ENCODE measurements at regions not wholly inside any gene's neighbourhood (a gene's known extent, or its start where the extent isn't known, plus 50 kb on each side); places are given as distances from the start of the nearest gene placed in this dataset.

- TF ChIP-seq CTCF (IDR thresholded peaks at IDR 0.05), result no peak
- no peak for DNase-seq
- Histone ChIP-seq H3K4me1 (no peaks in the 10 kb centered on the region), H3K9me3 (no peaks in the 10 kb centered on the region), H3K27me3 (no peaks in the 10 kb centered on the region), H3K36me3 (ENCODE audit: low read depth, missing control alignments) (no peaks in the 10 kb centered on the region), H3K4me3 (no peak overlapping the region), H3K27ac (no peak overlapping the region)
- intact Hi-C loops (cut with DNase I; ENCODE audit: low total_unique reads), result no loop called here
- WGBS, 2 donors, result 86 to 93% methylated on average over 2 of the region's 2 CpGs
These were observed 96.3 kb upstream of the RALGPS2 start for GRCh38 chr1:178628637-178629251.

GRCh38 chr1:178629252-178630154 is 95.5 kb upstream of the RALGPS2 start:
- no peak overlapping the region for H3K4me3 ChIP-seq
- intact Hi-C loops (cut with DNase I; ENCODE audit: low total_unique reads), result no loop called here
- no peak for TF ChIP-seq CTCF (IDR thresholded peaks at IDR 0.05)
- TF ChIP-seq POLR2A (IDR thresholded peaks at IDR 0.05), result no peak
- H3K4me1 ChIP-seq, result no peaks in the 10 kb centered on the region
- H3K27me3 ChIP-seq, result no peaks in the 10 kb centered on the region
- H3K36me3 ChIP-seq (ENCODE audit: low read depth, missing control alignments), result no peaks in the 10 kb centered on the region
- H3K9me3 ChIP-seq, result no peaks in the 10 kb centered on the region
- no peak for DNase-seq
- 70 to 83% methylated on average over 6 of the region's 6 CpGs for WGBS, 2 donors
- no peak overlapping the region for H3K27ac ChIP-seq

GRCh38 chr1:178630417-178630816 is 94.6 kb upstream of the RALGPS2 start:
- H3K9me3 ChIP-seq, result no peaks in the 10 kb centered on the region
- TF ChIP-seq CTCF (IDR thresholded peaks at IDR 0.05), result no peak
- no peak for TF ChIP-seq POLR2A (IDR thresholded peaks at IDR 0.05)
- no peaks in the 10 kb centered on the region for H3K36me3 ChIP-seq (ENCODE audit: low read depth, missing control alignments)
- DNase-seq, result no peak
- intact Hi-C loops (cut with DNase I; ENCODE audit: low total_unique reads), result no loop called here
- H3K27me3 ChIP-seq, result no peaks in the 10 kb centered on the region
- no peak overlapping the region for H3K27ac ChIP-seq
- H3K4me1 ChIP-seq, result no peaks in the 10 kb centered on the region
- H3K4me3 ChIP-seq, result no peak overlapping the region

GRCh38 chr1:178632653-178633052 is 92.4 kb upstream of the RALGPS2 start:
- Histone ChIP-seq H3K4me3 (no peak overlapping the region), H3K36me3 (ENCODE audit: low read depth, missing control alignments) (no peaks in the 10 kb centered on the region), H3K27ac (no peak overlapping the region), H3K27me3 (no peaks in the 10 kb centered on the region), H3K9me3 (no peaks in the 10 kb centered on the region), H3K4me1 (no peaks in the 10 kb centered on the region)
- DNase-seq, result no peak
- intact Hi-C loops (cut with DNase I; ENCODE audit: low total_unique reads), result no loop called here
- WGBS, 2 donors, result 77 to 83% methylated on average over 5 of the region's 5 CpGs
- TF ChIP-seq CTCF (IDR thresholded peaks at IDR 0.05) (no peak), POLR2A (IDR thresholded peaks at IDR 0.05) (no peak)

Data from testis (tissue), 2 donors.